HG03439 (cell line): ENCODE measurements at regions not wholly inside any gene's neighbourhood (a gene's known extent, or its start where the extent isn't known, plus 50 kb on each side); places are given as distances from the start of the nearest gene placed in this dataset.
"Not testable (repeated sequence)": the region's sequence is repeated elsewhere in the genome, so short reads cannot be mapped to it uniquely, and the experiment has no call there.

Experiments
- ATAC-seq: cut with Tn5 transposase; IDR thresholded peaks from one replicate; pipeline ENCODE4 v1.9.1; 2021; ENCODE audit warnings: mild to moderate bottlenecking, moderate library complexity; ENCODE audit not compliant: unreplicated experiment

- ATAC-seq, result no peak
Measured at GRCh38 chr2:153420394-153420793, 58.2 kb downstream of the RPRM start.

DNA sequence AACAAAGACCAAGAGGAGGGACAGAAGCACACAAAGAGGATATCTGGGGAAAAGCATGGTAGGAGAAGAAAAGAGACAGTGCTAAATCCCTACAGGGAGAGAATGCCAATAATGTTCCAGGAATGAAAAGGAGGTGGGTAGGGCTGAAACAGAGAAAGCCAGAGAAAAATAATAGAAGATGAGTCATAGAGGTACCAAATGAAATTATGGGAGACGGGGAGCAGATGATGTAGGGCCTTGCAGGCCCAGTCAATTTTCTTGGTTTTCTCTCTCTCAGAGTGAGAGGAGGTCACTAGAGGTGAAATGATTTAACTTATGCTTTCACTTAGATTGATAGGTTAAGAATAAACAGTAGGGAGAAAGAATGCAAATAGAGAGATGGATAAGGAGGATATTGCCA, 61.5 kb downstream of the RPRM start:
- no peak for ATAC-seq

DNA sequence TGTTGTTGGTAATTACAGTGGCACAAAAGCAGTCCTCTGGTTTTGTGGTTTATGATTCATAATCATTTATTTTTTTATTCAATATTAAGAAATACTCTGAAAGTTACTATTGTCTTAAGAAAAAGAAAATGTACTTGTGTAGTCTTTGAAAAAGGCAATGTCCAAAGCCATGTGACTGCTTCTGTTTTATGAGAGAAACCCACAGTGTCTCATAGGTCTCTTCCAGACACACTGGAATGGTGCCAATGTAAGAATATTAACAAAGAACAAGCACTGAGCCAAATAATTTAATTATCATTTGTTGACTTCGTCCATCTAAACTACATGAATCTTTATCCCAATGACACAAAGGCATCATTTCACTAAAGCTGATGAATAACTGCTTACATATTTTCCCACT, 62.5 kb downstream of the RPRM start:
- ATAC-seq, result no peak

DNA sequence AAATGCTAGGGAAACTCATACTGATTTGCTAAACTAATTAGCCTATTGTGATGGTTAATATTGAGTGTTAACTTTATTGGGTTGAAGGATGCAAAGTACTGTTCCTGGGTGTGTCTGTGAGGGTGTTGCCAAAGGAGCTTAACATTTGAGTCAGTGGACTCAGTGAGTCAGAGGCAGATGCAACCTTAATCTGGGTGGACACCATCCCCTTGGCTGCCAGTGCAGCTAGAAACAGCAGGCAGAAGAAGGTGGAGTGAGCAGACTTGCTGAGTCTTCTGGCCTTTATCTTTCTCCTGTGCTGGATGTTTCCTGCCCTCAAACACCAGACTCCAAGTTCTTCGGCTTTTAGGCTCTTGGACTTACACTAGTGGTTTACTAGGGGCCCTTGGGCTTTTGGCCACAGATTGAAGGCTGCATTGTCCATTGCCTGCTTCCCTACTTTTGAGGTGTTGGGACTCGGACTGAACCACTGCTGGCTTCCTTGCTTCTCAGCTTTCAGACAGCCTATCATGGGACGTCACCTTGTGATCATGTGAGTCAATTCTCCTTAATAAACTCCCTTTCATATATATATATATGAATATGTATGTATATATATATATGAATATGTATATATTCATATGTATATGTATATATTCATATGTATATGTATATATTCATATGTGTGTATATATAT, 69.7 kb downstream of the RPRM start:
- no peak for ATAC-seq

- no peak for ATAC-seq
Measured at GRCh38 chr2:153405196-153405595, 73.4 kb downstream of the RPRM start.

GRCh38 chr2:153404792-153405191, 73.8 kb downstream of the RPRM start:
- no peak for ATAC-seq

- ATAC-seq, result no peak
Measured at GRCh38 chr2:153403940-153404339, 74.6 kb downstream of the RPRM start.

DNA sequence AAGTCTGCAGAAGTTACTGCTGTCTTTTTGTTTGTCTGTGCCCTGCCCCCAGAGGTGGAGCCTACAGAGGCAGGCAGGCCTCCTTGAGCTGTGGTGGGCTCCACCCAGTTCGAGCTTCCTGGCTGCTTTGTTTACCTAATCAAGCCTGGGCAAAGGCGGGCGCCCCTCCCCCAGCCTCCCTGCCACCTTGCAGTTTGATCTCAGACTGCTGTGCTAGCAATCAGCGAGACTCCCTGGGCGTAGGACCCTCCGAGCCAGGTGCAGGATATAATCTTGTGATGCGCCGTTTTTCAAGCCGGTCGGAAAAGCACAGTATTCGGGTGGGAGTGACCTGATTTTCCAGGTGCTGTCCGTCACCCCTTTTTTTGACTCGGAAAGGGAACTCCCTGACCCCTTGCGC, 75.2 kb downstream of the RPRM start:
- not testable (repeated sequence) for ATAC-seq

- ATAC-seq, result no peak
Measured at GRCh38 chr2:153394686-153395085, 83.9 kb downstream of the RPRM start.

DNA sequence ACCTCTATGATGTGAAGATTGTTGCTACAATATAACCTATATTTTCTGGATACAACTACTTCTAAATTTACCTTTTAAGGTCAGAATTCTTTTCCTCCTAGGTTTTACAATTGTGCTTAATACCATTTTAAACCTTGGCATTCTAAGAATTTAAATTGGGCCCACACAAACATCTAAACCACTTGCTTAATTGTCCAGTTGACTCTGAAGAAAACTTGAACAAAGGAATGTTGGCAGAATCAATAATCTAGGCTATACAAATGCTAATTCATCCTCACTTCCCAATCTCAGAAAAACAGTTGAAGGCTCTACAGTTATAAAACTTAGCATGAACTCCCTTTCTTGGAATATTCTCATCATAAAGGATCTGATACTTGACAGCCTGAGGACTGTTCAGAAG, 84.3 kb downstream of the RPRM start:
- ATAC-seq, result no peak

- no peak for ATAC-seq
Measured at GRCh38 chr2:153393518-153393917, 85.0 kb downstream of the RPRM start.

- ATAC-seq, result no peak
Measured at GRCh38 chr2:153391131-153391530, 87.4 kb downstream of the RPRM start.

- ATAC-seq, result no peak
Measured at GRCh38 chr2:153388246-153388645, 90.3 kb downstream of the RPRM start.

DNA sequence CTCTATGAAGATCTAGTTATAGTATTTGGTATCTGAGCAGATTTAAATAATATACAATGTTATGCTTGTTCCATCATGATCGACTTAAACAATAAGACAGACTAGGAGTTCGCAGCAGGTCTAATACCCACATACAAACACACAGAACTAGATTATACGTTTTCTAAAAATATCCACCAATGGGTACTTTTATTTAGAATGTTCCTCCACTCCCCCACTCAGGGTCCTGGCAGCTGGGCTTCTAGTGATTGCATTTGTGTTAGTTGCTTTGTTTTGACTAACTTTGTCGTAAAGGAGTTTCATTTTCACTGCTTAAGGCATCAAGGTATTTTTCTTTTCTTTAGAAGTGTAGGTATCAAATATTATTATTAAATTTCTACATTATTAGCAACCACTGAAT, 91.4 kb downstream of the RPRM start:
- ATAC-seq, result no peak

DNA sequence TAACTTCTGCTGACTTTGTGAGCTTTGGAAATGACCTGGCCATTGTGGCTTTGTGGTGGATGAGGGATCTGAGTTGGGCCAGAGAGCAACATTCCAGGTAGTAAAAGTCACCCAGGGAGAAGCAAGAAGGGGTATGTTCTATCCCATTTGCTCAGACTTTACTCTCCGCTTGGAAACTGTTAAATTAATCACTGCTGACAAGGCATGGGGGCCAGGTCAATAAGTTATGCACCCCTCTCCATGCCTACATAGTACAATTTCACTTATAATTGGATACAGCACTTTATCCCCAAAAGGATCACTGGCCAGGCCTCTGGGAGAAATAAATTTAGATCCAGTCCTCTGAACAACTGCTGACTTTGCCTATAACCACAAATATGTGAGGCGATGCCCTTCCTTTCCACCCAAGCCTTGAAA, 92.1 kb downstream of the RPRM start:
- ATAC-seq, result no peak

GRCh38 chr2:153373510-153374279, 104.9 kb downstream of the RPRM start:
- no peak for ATAC-seq

DNA sequence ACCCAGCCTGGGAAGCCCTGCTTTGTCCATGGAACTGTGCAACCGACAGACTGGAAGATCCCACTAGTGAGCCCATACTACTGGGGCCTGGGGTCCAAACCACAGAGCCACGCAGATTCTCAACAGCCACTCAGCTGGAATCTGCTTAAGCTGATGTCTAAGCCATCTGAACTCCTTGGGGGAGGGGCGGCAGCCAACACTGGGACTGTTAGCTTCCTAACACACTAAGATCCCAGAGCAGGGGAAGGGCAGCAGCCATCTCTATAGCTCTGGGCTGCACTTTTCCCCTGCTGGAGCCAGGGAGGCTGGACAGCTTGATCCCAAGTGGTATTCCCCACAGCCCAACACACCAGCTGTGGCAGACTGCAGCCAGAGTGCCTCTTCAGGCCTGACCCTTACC, 118.3 kb downstream of the RPRM start:
- no peak for ATAC-seq

- ATAC-seq, result no peak
Measured at GRCh38 chr2:153354377-153354776, 124.2 kb downstream of the RPRM start.

- no peak for ATAC-seq
Measured at GRCh38 chr2:153349603-153350002, 129.0 kb downstream of the RPRM start.

- ATAC-seq, result no peak
Measured at GRCh38 chr2:153347818-153348495, 130.6 kb downstream of the RPRM start.

- no peak for ATAC-seq
Measured at GRCh38 chr2:153320879-153321278, 157.7 kb downstream of the RPRM start.

DNA sequence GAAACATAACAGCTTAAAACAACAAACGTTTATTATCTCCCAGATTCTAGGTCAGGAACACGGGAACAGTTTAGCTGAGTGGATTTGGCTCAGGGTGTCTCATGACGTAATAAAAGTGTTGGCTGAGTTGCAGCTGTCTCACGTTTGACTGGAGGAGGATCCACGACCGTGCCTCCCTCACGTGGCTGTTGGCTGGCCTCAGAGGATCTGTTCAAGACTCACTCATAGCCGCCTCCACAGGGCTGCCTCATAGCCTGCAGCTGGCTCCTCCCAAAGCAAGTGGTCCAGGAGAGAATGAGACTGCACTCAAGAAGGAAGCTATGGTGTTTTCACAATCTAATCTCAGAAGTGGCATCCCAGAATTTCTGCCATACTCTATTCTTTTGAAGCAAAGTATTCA, 167.1 kb downstream of the RPRM start:
- ATAC-seq, result no peak
